ENCODE measurements at regions not wholly inside any gene's neighbourhood (a gene's known extent, or its start where the extent isn't known, plus 50 kb on each side); places are given as distances from the start of the nearest gene placed in this dataset.
"Not testable (repeated sequence)": the region's sequence is repeated elsewhere in the genome, so short reads cannot be mapped to it uniquely, and the experiment has no call there.

- Histone ChIP-seq H3K4me3 (ENCODE audit: low read depth, low read length, poor library complexity, severe bottlenecking) (no peak overlapping the region), H3K4me1 (ENCODE audit: insufficient read depth, low read length, poor library complexity, severe bottlenecking) (no peaks in the 10 kb centered on the region), H3K9me3 (ENCODE audit: low read depth, low read length, poor library complexity, severe bottlenecking) (no peaks in the 10 kb centered on the region), H3K27ac (ENCODE audit: low read depth, low read length, poor library complexity, severe bottlenecking) (no peak overlapping the region), H3K36me3 (ENCODE audit: insufficient read depth, low read length, poor library complexity, severe bottlenecking) (no peaks in the 10 kb centered on the region), H3K27me3 (replicated peaks; ENCODE audit: insufficient read depth, low read depth, low read length, poor library complexity) (no peaks in the 10 kb centered on the region)
- BruUV-seq (replicated peaks): no TSS peak
- TF ChIP-seq EZH2 (IDR thresholded peaks at IDR 0.05; ENCODE audit: borderline replicate concordance, low read depth, low read length, poor library complexity, severe bottlenecking): no peak
- no peak for TF ChIP-seq CTCF (conservative IDR thresholded peaks at IDR 0.05; ENCODE audit: low read depth, low read length)
- ChIA-PET POLR2A (ENCODE audit: low non-redundant PET) (no interaction called here), CTCF (no interaction called here)
- DNase-seq (ENCODE audit: low spot score): no peak
- intact Hi-C loops (cut with micrococcal nuclease; ENCODE audit: unreplicated experiment): no loop called here
Measured at GRCh38 chr13:88288326-88288725, 617.2 kb downstream of the SLITRK5 start.

- H3K27ac ChIP-seq (ENCODE audit: low read depth, low read length, poor library complexity, severe bottlenecking); DNase-seq (ENCODE audit: low spot score); H3K4me3 ChIP-seq (ENCODE audit: low read depth, low read length, poor library complexity, severe bottlenecking); H3K27me3 ChIP-seq (replicated peaks; ENCODE audit: insufficient read depth, low read depth, low read length, poor library complexity); H3K4me1 ChIP-seq (ENCODE audit: insufficient read depth, low read length, poor library complexity, severe bottlenecking); CTCF ChIA-PET; H3K9me3 ChIP-seq (ENCODE audit: low read depth, low read length, poor library complexity, severe bottlenecking); BruUV-seq (replicated peaks); POLR2A ChIA-PET (ENCODE audit: low non-redundant PET); H3K36me3 ChIP-seq (ENCODE audit: insufficient read depth, low read length, poor library complexity, severe bottlenecking); intact Hi-C loops (cut with micrococcal nuclease; ENCODE audit: unreplicated experiment): not testable (repeated sequence)
Measured at GRCh38 chr13:88291731-88292130, 620.6 kb downstream of the SLITRK5 start.

GRCh38 chr13:88294368-88294767 lies 623.2 kb downstream of the SLITRK5 start:
- no peaks in the 10 kb centered on the region for H3K4me1 ChIP-seq (ENCODE audit: insufficient read depth, low read length, poor library complexity, severe bottlenecking)
- intact Hi-C loops (cut with micrococcal nuclease; ENCODE audit: unreplicated experiment): no loop called here
- H3K9me3 ChIP-seq (ENCODE audit: low read depth, low read length, poor library complexity, severe bottlenecking): no peaks in the 10 kb centered on the region
- TF ChIP-seq CTCF (conservative IDR thresholded peaks at IDR 0.05; ENCODE audit: low read depth, low read length): no peak
- no peak for TF ChIP-seq EZH2 (IDR thresholded peaks at IDR 0.05; ENCODE audit: borderline replicate concordance, low read depth, low read length, poor library complexity, severe bottlenecking)
- no peak overlapping the region for H3K4me3 ChIP-seq (ENCODE audit: low read depth, low read length, poor library complexity, severe bottlenecking)
- CTCF ChIA-PET: no interaction called here
- no peaks in the 10 kb centered on the region for H3K27me3 ChIP-seq (replicated peaks; ENCODE audit: insufficient read depth, low read depth, low read length, poor library complexity)
- no peak overlapping the region for H3K27ac ChIP-seq (ENCODE audit: low read depth, low read length, poor library complexity, severe bottlenecking)
- no peaks in the 10 kb centered on the region for H3K36me3 ChIP-seq (ENCODE audit: insufficient read depth, low read length, poor library complexity, severe bottlenecking)
- POLR2A ChIA-PET (ENCODE audit: low non-redundant PET): no interaction called here
- BruUV-seq (replicated peaks): no TSS peak
- DNase-seq (ENCODE audit: low spot score): no peak

GRCh38 chr13:88303157-88303556 lies 632.0 kb downstream of the SLITRK5 start:
- H3K27ac ChIP-seq (ENCODE audit: low read depth, low read length, poor library complexity, severe bottlenecking): no peak overlapping the region
- no peaks in the 10 kb centered on the region for H3K36me3 ChIP-seq (ENCODE audit: insufficient read depth, low read length, poor library complexity, severe bottlenecking)
- ChIA-PET CTCF (no interaction called here), POLR2A (ENCODE audit: low non-redundant PET) (no interaction called here)
- DNase-seq (ENCODE audit: low spot score): no peak
- H3K27me3 ChIP-seq (replicated peaks; ENCODE audit: insufficient read depth, low read depth, low read length, poor library complexity): no peaks in the 10 kb centered on the region
- H3K4me1 ChIP-seq (ENCODE audit: insufficient read depth, low read length, poor library complexity, severe bottlenecking): no peaks in the 10 kb centered on the region
- BruUV-seq (replicated peaks): no TSS peak
- no peaks in the 10 kb centered on the region for H3K9me3 ChIP-seq (ENCODE audit: low read depth, low read length, poor library complexity, severe bottlenecking)
- intact Hi-C loops (cut with micrococcal nuclease; ENCODE audit: unreplicated experiment): no loop called here
- TF ChIP-seq CTCF (conservative IDR thresholded peaks at IDR 0.05; ENCODE audit: low read depth, low read length) (no peak), EZH2 (IDR thresholded peaks at IDR 0.05; ENCODE audit: borderline replicate concordance, low read depth, low read length, poor library complexity, severe bottlenecking) (no peak)
- no peak overlapping the region for H3K4me3 ChIP-seq (ENCODE audit: low read depth, low read length, poor library complexity, severe bottlenecking)

All from A673 (cell line).